CD4-positive, CD25-positive, alpha-beta regulatory T cell (primary cell): ENCODE measurements at regions not wholly inside any gene's neighbourhood (a gene's known extent, or its start where the extent isn't known, plus 50 kb on each side); places are given as distances from the start of the nearest gene placed in this dataset.
"Not testable (repeated sequence)": the region's sequence is repeated elsewhere in the genome, so short reads cannot be mapped to it uniquely, and the experiment has no call there.

Source experiments
- ATAC-seq, 2 donors: fragments of 150-1000 bp; cut with Tn5 transposase; one replicate each; pipeline ENCODE4 v1.10.0; 2021; ENCODE audit warnings: low read depth in 2 of 2, moderate number of reproducible peaks in 2 of 2, moderate library complexity in 1 of 2
- DNase-seq, 3 donors: peaks; one replicate each; pipeline versions ENCODE4 v3.0.0 to v3.0.0-alpha.2; 2012 to 2022; ENCODE audit warnings: mixed read lengths in 1 of 3
- H3K27ac ChIP-seq: one replicate; pipeline ENCODE4 v1.7.0; 2013; ENCODE audit warnings: mild to moderate bottlenecking, low read length; ENCODE audit not compliant: insufficient read depth, poor library complexity, severe bottlenecking
- H3K27me3 ChIP-seq: one replicate; pipeline ENCODE4 v1.7.0; 2013; ENCODE audit warnings: low read length; ENCODE audit not compliant: control insufficient read depth, insufficient read depth
- H3K36me3 ChIP-seq: one replicate; pipeline ENCODE4 v1.7.0; 2013; ENCODE audit warnings: mild to moderate bottlenecking, low read length, moderate library complexity; ENCODE audit not compliant: control insufficient read depth, insufficient read depth
- H3K4me1 ChIP-seq: 2 replicates; pipeline ENCODE4 v1.7.0; 2013; ENCODE audit warnings: mild to moderate bottlenecking, low read length; ENCODE audit not compliant: insufficient read depth, control insufficient read depth, poor library complexity, severe bottlenecking
- H3K4me3 ChIP-seq: one replicate; pipeline ENCODE4 v1.7.0; 2013; ENCODE audit warnings: low read depth, mild to moderate bottlenecking, low read length, moderate library complexity
- H3K9me3 ChIP-seq, 2 experiments: 1 replicate in 1 of 2; 2 replicates in 1 of 2; pipeline ENCODE4 v1.7.0; 2013; ENCODE audit warnings: low read length in 2 of 2, mild to moderate bottlenecking in 1 of 2, moderate library complexity in 1 of 2; ENCODE audit not compliant: control insufficient read depth in 2 of 2
- H3K27ac Mint-ChIP-seq, 3 donors: one replicate each; pipeline ENCODE4 v1.8.0; 2020 to 2022; ENCODE audit warnings: mild to moderate bottlenecking in 3 of 3, mixed read lengths in 3 of 3, moderate library complexity in 2 of 3
- H3K27me3 Mint-ChIP-seq: one replicate; pipeline ENCODE4 v1.8.0; 2022; ENCODE audit warnings: mild to moderate bottlenecking, mixed read lengths
- H3K36me3 Mint-ChIP-seq: one replicate; pipeline ENCODE4 v1.8.0; 2020; ENCODE audit warnings: mixed read lengths
- H3K4me1 Mint-ChIP-seq, 4 donors: one replicate each; pipeline ENCODE4 v1.8.0; 2020 to 2022; ENCODE audit warnings: mixed read lengths in 4 of 4, mild to moderate bottlenecking in 1 of 4
- H3K4me3 Mint-ChIP-seq, 4 donors: one replicate each; pipeline ENCODE4 v1.8.0; 2020 to 2022; ENCODE audit warnings: mild to moderate bottlenecking in 4 of 4, mixed read lengths in 4 of 4, moderate library complexity in 3 of 4
- H3K9me3 Mint-ChIP-seq, 7 donors: one replicate each; pipeline ENCODE4 v1.8.0; 2020 to 2022; ENCODE audit warnings: mixed read lengths in 7 of 7, mild to moderate bottlenecking in 3 of 7, moderate library complexity in 2 of 7

DNA sequence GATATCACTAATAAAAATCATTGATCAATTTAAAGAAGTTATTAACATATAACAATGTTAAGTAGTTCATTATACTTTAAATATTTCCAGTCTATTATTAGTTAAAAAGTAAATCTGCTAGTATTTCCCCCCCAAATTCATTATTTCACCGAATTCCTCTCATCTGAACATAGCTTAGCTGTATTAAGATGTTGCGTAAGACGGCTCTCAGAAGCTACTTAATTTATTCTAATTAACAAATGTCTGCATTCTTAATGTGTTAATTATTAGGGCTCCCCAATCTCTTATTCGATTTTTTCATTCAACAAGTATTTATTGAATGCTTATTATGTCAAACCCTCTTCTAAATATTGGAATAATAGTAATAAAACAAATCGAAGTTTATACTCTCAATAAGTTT, 290.7 kb downstream of the TRIML1 start:
- no peaks in the 10 kb centered on the region for H3K27me3 Mint-ChIP-seq
- Histone ChIP-seq H3K36me3 (no peaks in the 10 kb centered on the region), H3K27me3 (no peaks in the 10 kb centered on the region), H3K27ac (no peak overlapping the region), H3K9me3 (no peaks in the 10 kb centered on the region), H3K4me1 (no peaks in the 10 kb centered on the region), H3K4me3 (no peak overlapping the region)
- no peak overlapping the region for H3K27ac Mint-ChIP-seq
- H3K36me3 Mint-ChIP-seq: no peaks in the 10 kb centered on the region
- no peak overlapping the region for H3K4me3 Mint-ChIP-seq
- no peak for DNase-seq
- ATAC-seq: no peak
- peaks cover 3 to 22% (median 10%) of the 10 kb centered on the region in 7 donors for H3K9me3 Mint-ChIP-seq
- no peaks in the 10 kb centered on the region for H3K4me1 Mint-ChIP-seq

DNA sequence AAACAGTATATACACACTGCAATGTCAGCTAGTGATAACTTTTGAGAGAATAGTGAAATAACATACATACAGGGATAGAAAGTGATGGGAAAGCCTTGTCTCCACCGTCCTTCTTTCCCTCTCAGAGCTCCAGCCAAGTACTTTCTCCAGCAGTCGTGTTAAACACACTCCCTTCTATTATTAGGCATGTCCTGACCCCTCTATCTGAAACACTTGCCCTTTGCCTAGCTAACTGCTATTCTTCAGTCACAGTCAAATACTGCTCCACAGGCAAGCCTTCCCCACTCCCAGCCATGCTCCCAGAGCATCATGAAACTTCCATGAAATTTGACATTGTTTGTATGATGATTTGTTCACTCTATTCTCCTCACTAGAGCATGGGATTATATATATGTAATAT, 291.1 kb downstream of the TRIML1 start:
- Histone ChIP-seq H3K4me3 (no peak overlapping the region), H3K36me3 (no peaks in the 10 kb centered on the region), H3K27ac (no peak overlapping the region), H3K9me3 (no peaks in the 10 kb centered on the region), H3K4me1 (no peaks in the 10 kb centered on the region), H3K27me3 (no peaks in the 10 kb centered on the region)
- Mint-ChIP-seq H3K4me3 (no peak overlapping the region), H3K36me3 (no peaks in the 10 kb centered on the region), H3K4me1 (no peaks in the 10 kb centered on the region), H3K27me3 (no peaks in the 10 kb centered on the region), H3K27ac (no peak overlapping the region), H3K9me3 (peaks cover 3 to 22% (median 9%) of the 10 kb centered on the region in 7 donors)
- DNase-seq: no peak
- no peak for ATAC-seq

DNA sequence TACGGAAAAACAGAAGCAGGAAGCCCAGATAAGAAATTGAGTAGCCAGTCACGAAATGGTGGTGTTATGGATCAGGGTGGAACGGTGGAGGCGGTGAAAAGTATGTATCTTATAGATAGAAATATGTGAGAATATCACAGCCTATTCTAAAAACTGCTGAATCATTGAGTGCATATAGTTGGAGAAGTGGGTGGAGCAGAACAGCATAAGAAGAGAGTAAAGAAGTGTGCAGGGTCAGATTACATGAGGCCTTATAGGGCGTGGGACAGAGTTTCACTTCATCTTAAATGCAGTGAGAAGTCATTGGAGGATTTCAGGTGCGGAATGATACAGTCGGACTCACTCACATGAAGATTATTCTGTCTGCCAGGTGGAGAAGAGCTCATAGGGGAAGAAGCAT, 293.1 kb downstream of the TRIML1 start:
- no peak overlapping the region for H3K4me3 Mint-ChIP-seq
- H3K36me3 Mint-ChIP-seq: no peaks in the 10 kb centered on the region
- peaks cover 3 to 19% (median 11%) of the 10 kb centered on the region in 7 donors for H3K9me3 Mint-ChIP-seq
- no peaks in the 10 kb centered on the region for H3K27me3 ChIP-seq
- H3K36me3 ChIP-seq: no peaks in the 10 kb centered on the region
- DNase-seq (no peak), ATAC-seq (no peak)
- H3K4me1 Mint-ChIP-seq: no peaks in the 10 kb centered on the region
- no peaks in the 10 kb centered on the region for H3K27me3 Mint-ChIP-seq
- no peaks in the 10 kb centered on the region for H3K9me3 ChIP-seq
- no peak overlapping the region for H3K4me3 ChIP-seq
- H3K27ac Mint-ChIP-seq: no peak overlapping the region
- H3K4me1 ChIP-seq: no peaks in the 10 kb centered on the region
- H3K27ac ChIP-seq: no peak overlapping the region

DNA sequence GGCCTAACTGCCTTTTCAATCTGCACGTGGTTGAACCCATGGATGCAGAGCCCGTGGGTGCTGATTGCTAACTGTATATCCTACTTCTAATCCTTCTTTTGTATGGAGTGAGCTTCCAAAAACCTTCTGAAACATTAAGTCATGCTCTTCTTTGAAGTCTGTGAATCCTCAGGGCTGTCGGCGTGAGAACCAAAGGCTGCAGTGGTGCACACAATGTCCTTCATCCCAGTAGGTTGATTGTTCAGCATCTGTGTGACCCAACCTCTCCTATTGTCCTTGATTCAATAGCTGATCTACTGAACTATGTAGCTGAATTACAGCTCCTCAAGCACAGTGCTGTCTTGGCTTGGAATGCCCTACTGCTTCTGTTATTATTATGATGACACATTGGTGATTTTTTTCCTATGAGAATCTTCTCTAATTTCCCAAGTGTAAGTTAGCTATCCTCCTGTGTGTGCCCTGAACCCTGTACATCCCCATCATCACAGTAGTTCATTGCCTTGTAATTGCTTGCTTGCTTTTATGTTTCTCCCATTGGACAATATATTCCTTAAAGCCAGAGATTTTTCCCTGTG, 294.6 kb downstream of the TRIML1 start:
- no peaks in the 10 kb centered on the region for H3K27me3 ChIP-seq
- H3K36me3 ChIP-seq: no peaks in the 10 kb centered on the region
- H3K4me1 ChIP-seq: no peaks in the 10 kb centered on the region
- no peak overlapping the region for H3K4me3 ChIP-seq
- no peak overlapping the region for H3K27ac Mint-ChIP-seq
- no peak for DNase-seq
- H3K9me3 ChIP-seq: no peaks in the 10 kb centered on the region
- no peaks in the 10 kb centered on the region for H3K27me3 Mint-ChIP-seq
- H3K9me3 Mint-ChIP-seq: peaks cover 3 to 17% (median 11%) of the 10 kb centered on the region in 7 donors
- no peak overlapping the region for H3K27ac ChIP-seq
- no peak overlapping the region for H3K4me3 Mint-ChIP-seq
- no peak for ATAC-seq
- no peaks in the 10 kb centered on the region for H3K4me1 Mint-ChIP-seq
- no peaks in the 10 kb centered on the region for H3K36me3 Mint-ChIP-seq

DNA sequence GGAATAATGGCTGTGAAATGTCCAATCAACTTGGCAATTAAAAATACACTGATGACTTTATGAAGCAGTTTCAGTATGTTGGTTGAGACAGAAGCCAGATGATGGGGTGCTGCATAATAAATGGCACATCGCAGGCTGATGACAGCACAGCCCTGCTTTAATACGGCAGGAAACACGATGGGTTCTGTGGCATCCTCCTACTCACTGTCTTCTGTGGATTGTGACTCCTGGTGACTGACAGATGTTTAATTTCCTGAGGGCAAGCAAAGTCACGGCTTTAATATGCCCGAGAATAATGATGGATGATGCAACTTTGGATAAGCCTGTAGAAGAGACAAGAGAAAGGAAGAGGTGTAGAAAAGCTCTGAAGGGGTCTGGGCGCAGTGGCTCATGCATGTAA, 295.4 kb downstream of the TRIML1 start:
- Histone ChIP-seq H3K9me3 (no peaks in the 10 kb centered on the region), H3K36me3 (no peaks in the 10 kb centered on the region), H3K27me3 (no peaks in the 10 kb centered on the region), H3K4me3 (no peak overlapping the region), H3K4me1 (no peaks in the 10 kb centered on the region), H3K27ac (no peak overlapping the region)
- ATAC-seq (no peak), DNase-seq (no peak)
- Mint-ChIP-seq H3K4me3 (no peak overlapping the region), H3K27me3 (no peaks in the 10 kb centered on the region), H3K36me3 (no peaks in the 10 kb centered on the region), H3K27ac (no peak overlapping the region), H3K4me1 (no peaks in the 10 kb centered on the region), H3K9me3 (peaks cover 3 to 20% (median 11%) of the 10 kb centered on the region in 7 donors)

DNA sequence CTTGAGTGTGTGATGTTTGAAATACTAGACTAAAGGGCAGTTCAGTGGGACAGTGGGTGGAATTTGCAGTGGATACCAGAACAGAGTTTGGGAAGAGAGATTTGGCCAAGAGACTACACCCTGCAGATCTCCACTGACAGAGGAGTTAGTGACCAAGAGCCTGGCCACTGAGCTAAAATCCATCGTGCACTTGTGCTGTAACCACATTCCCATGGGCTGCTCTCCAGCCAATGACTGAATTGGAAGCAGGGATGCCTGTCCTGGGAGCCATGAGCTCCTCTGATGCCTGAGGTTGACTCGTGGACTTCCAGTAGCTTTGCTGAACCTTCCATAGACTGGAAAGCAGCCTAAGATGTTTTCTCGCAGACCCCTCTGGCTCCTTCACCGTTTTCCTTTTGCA, 296.1 kb downstream of the TRIML1 start:
- H3K27ac ChIP-seq: no peak overlapping the region
- Mint-ChIP-seq H3K4me1 (no peaks in the 10 kb centered on the region), H3K4me3 (no peak overlapping the region), H3K27ac (no peak overlapping the region), H3K27me3 (peaks cover 2% of the 10 kb centered on the region), H3K9me3 (peaks cover 3 to 20% (median 10%) of the 10 kb centered on the region in 7 donors), H3K36me3 (no peaks in the 10 kb centered on the region)
- H3K9me3 ChIP-seq: no peaks in the 10 kb centered on the region
- H3K4me1 ChIP-seq: no peaks in the 10 kb centered on the region
- H3K27me3 ChIP-seq: no peaks in the 10 kb centered on the region
- ATAC-seq (no peak), DNase-seq (no peak)
- H3K4me3 ChIP-seq: no peak overlapping the region
- no peaks in the 10 kb centered on the region for H3K36me3 ChIP-seq

DNA sequence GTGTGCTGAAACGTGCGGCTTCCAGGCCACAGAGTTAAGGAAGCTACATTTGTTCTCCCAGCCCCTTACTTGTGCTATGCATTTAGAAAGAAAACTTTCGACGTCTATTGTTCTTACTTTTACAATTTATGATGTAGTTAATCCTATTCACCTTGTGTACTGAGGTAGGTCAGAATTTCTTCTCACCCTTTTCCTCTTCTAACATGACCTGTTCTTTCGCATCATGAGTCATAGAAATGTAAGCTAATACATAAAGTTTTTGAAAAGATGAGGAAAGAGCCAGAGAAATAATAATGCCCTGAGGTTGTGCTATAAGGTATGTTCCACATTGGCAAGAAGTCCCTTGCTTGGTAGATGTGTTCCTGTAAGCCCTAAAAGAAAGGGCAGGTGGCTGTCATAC, 298.3 kb downstream of the TRIML1 start:
- no peaks in the 10 kb centered on the region for H3K36me3 ChIP-seq
- no peak for DNase-seq
- H3K4me1 ChIP-seq: no peaks in the 10 kb centered on the region
- Mint-ChIP-seq H3K36me3 (no peaks in the 10 kb centered on the region), H3K27me3 (peaks cover 4% of the 10 kb centered on the region), H3K27ac (no peak overlapping the region), H3K4me3 (no peak overlapping the region), H3K4me1 (no peaks in the 10 kb centered on the region), H3K9me3 (peaks cover 2 to 11% (median 4%) of the 10 kb centered on the region in 7 donors)
- no peak overlapping the region for H3K27ac ChIP-seq
- H3K27me3 ChIP-seq: no peaks in the 10 kb centered on the region
- H3K9me3 ChIP-seq: no peaks in the 10 kb centered on the region
- ATAC-seq: no peak
- H3K4me3 ChIP-seq: no peak overlapping the region

DNA sequence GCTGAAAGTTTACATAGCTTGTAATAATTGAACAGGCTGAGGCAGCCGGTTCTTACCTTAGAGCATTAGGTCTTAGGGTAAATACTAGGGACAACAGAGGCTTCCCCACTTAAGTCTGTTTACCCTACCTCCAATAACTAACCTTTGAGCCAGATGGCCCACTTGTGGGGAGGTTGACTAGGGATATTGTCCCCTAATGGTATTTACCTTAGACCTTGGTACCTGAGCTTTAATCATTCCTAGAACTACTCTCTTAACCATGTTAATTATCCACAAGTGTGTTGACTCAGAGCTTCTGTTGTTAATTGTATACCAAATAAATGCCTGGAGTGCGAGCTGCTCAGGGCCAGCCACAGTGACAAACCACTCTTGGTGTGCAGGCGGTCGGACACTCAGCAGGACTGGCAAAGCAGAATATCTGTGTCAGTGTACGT, 299.2 kb downstream of the TRIML1 start:
- not testable (repeated sequence) for H3K27me3 Mint-ChIP-seq

More for the DNA sequence above, 299.2 kb downstream of the TRIML1 start:
- not testable (repeated sequence) for H3K36me3 Mint-ChIP-seq, H3K4me3 ChIP-seq, H3K27ac Mint-ChIP-seq, H3K9me3 ChIP-seq, H3K4me1 ChIP-seq, H3K36me3 ChIP-seq, DNase-seq, H3K9me3 Mint-ChIP-seq, ATAC-seq, H3K27ac ChIP-seq, H3K27me3 ChIP-seq, H3K4me1 Mint-ChIP-seq
- H3K4me3 Mint-ChIP-seq: peak overlapping the region in 1 of 4 donors; percentile 18
